GM06990 (cell line): ENCODE measurements at regions not wholly inside any gene's neighbourhood (a gene's known extent, or its start where the extent isn't known, plus 50 kb on each side); places are given as distances from the start of the nearest gene placed in this dataset.

ENCODE experiments used
- DNase-seq: peaks from one replicate; pipeline ENCODE4 v3.0.0-alpha.2; 2011; ENCODE audit not compliant: insufficient read length; ENCODE audit errors: extremely low read depth
- H3K27me3 ChIP-seq: replicated peaks from 2 replicates; pipeline ENCODE4 v1.6.0; 2011; ENCODE audit warnings: low read length; ENCODE audit not compliant: control insufficient read depth, insufficient read depth
- H3K36me3 ChIP-seq: 2 replicates; pipeline ENCODE4 v1.5.1; 2011; ENCODE audit warnings: low read length; ENCODE audit not compliant: control insufficient read depth, insufficient read depth
- H3K4me3 ChIP-seq: replicated peaks from 2 replicates; pipeline ENCODE4 v1.5.1; 2011; ENCODE audit warnings: low read depth, mild to moderate bottlenecking, control low read depth, low read length
- CTCF ChIP-seq: IDR thresholded peaks from 2 replicates; pipeline ENCODE4 v1.5.1; 2011; ENCODE audit warnings: low read length, control low read depth, mild to moderate bottlenecking, inconsistent platforms; ENCODE audit not compliant: insufficient read depth, poor library complexity, severe bottlenecking

- no peak for DNase-seq
- Histone ChIP-seq H3K36me3 (no peaks in the 10 kb centered on the region), H3K4me3 (no peak overlapping the region)
Observed at GRCh38 chr2:219976871-219977270, 349.4 kb downstream of the SLC4A3 start.

GRCh38 chr2:219980638-219981037 is 353.2 kb downstream of the SLC4A3 start:
- no peak for DNase-seq
- no peaks in the 10 kb centered on the region for H3K27me3 ChIP-seq
- TF ChIP-seq CTCF = no peak
- H3K4me3 ChIP-seq = no peak overlapping the region
- no peaks in the 10 kb centered on the region for H3K36me3 ChIP-seq

More at GRCh38 chr2:219976871-219977270, 349.4 kb downstream of the SLC4A3 start:
- no peaks in the 10 kb centered on the region for H3K27me3 ChIP-seq
- TF ChIP-seq CTCF = no peak

- DNase-seq = no peak
- Histone ChIP-seq H3K36me3 (no peaks in the 10 kb centered on the region), H3K27me3 (no peaks in the 10 kb centered on the region), H3K4me3 (no peak overlapping the region)
- no peak for TF ChIP-seq CTCF
Observed at GRCh38 chr2:219983836-219984235, 356.4 kb downstream of the SLC4A3 start.

- no peak for DNase-seq
- Histone ChIP-seq H3K36me3 (no peaks in the 10 kb centered on the region), H3K27me3 (no peaks in the 10 kb centered on the region), H3K4me3 (no peak overlapping the region)
- no peak for TF ChIP-seq CTCF
Observed at GRCh38 chr2:219985017-219985416, 357.6 kb downstream of the SLC4A3 start.

- no peak for TF ChIP-seq CTCF
- DNase-seq = no peak
- Histone ChIP-seq H3K27me3 (no peaks in the 10 kb centered on the region; the same call in 1 of the 2 replicates), H3K36me3 (no peaks in the 10 kb centered on the region), H3K4me3 (no peak overlapping the region)
Observed at GRCh38 chr2:219987830-219988229, 360.4 kb downstream of the SLC4A3 start.

GRCh38 chr2:219989744-219990143 is 362.3 kb downstream of the SLC4A3 start:
- no peak for TF ChIP-seq CTCF
- Histone ChIP-seq H3K27me3 (no peaks in the 10 kb centered on the region; the same call in 1 of the 2 replicates), H3K36me3 (no peaks in the 10 kb centered on the region), H3K4me3 (no peak overlapping the region)
- no peak for DNase-seq
